Rectal smooth muscle tissue (tissue), 1 donor: ENCODE measurements at regions not wholly inside any gene's neighbourhood (a gene's known extent, or its start where the extent isn't known, plus 50 kb on each side); places are given as distances from the start of the nearest gene placed in this dataset.

Source experiments
- H3K27ac ChIP-seq: one replicate; pipeline ENCODE4 v1.7.0; 2013; ENCODE audit warnings: low read depth, low read length, inconsistent platforms
- H3K27me3 ChIP-seq: one replicate; pipeline ENCODE4 v1.7.0; 2013; ENCODE audit warnings: low read length; ENCODE audit not compliant: control insufficient read depth, insufficient read depth
- H3K36me3 ChIP-seq: one replicate; pipeline ENCODE4 v1.7.0; 2013; ENCODE audit warnings: low read length; ENCODE audit not compliant: control insufficient read depth, insufficient read depth
- H3K4me1 ChIP-seq: one replicate; pipeline ENCODE4 v1.7.0; 2013; ENCODE audit warnings: low read length; ENCODE audit not compliant: control insufficient read depth, insufficient read depth
- H3K4me3 ChIP-seq: one replicate; pipeline ENCODE4 v1.7.0; 2013; ENCODE audit warnings: low read length
- H3K9ac ChIP-seq: one replicate; pipeline ENCODE4 v1.7.0; 2013; ENCODE audit warnings: low read length

DNA sequence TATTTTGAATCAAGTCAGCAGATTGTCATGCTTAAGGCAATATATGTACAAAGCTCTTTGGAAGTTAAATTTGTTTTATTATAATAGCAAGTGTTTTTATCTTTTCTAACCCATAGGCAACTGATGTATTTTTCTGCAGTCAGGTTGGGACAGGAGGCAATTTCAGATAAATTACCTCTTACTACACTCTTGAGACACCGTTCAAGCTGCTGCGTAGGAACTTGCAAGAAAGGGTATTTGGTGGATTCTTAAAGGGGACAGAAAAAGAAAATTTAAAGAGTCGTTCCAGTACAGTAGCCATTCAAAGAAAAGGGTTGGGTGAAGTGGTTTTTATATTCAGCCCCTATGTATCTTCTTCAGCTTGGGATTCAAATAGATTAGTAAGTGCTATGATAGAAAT, 112.4 kb upstream of the APC start:
- H3K4me3 ChIP-seq = no peak overlapping the region
- no peak overlapping the region for H3K9ac ChIP-seq
- peaks cover 1% of the 10 kb centered on the region for H3K27me3 ChIP-seq
- H3K36me3 ChIP-seq = no peaks in the 10 kb centered on the region
- no peak overlapping the region for H3K27ac ChIP-seq
- peaks cover 3% of the 10 kb centered on the region for H3K4me1 ChIP-seq

DNA sequence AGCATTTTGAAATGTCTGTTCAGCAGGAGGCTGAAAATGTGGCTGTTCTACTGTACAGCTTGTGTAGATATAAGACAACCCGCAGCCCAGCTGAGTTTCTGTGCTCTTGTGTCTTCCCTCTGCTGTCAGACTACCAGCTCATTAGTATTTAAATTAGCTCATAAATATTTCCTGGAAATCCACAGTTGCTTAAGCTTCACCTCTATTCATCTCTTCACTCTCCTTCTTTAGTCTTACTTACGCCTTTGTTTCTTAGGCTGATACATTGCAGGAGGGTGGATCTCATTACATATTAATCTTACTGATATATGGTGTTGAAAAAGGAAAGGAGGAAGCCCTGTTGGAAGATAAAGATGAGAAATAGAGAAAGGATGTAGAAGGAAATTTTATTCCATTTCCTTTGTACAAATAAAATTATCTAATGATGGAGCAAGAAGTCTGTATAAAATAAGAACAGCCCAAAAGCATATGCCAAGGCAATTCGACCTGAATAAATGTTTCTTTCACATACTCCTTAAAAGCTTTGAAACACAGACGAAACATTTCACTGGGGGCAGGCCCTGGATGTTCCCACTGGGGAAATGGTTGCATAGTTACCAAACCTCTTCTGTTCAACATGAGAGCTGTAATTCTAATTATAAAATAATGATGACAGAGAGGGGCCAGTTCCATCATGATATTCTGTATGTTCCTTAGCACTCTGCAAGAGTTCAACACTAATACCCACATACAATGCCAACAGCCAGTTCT, 111.8 kb upstream of the APC start:
- no peak overlapping the region for H3K4me3 ChIP-seq
- H3K27me3 ChIP-seq = peaks cover 1% of the 10 kb centered on the region
- H3K9ac ChIP-seq = no peak overlapping the region
- peaks cover 3% of the 10 kb centered on the region for H3K4me1 ChIP-seq
- no peak overlapping the region for H3K27ac ChIP-seq
- H3K36me3 ChIP-seq = no peaks in the 10 kb centered on the region

DNA sequence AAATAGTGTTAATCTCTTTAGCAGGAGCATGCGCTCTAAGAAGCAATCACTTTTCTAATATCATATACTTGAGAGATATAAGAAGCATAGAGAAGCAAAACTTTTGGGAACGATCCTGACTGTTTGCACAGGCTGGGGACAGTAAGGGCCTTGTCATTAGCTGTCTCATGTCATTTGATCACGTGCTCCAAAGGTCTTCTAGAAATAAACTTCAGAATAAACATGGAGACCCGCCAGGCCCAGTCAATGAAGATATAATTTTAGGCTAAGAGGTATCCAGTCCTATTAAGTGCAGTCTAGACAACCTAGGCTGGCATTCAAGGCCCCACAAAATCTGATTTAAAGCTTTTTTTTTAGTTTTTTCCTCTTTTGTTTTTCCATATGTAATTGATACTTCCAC, 111.0 kb upstream of the APC start:
- Histone ChIP-seq H3K9ac (no peak overlapping the region), H3K27ac (no peak overlapping the region), H3K27me3 (peaks cover 1% of the 10 kb centered on the region), H3K4me3 (no peak overlapping the region), H3K4me1 (peaks cover 3% of the 10 kb centered on the region), H3K36me3 (no peaks in the 10 kb centered on the region)

GRCh38 chr5:112628214-112628980, 109.3 kb upstream of the APC start:
- no peak overlapping the region for H3K4me3 ChIP-seq
- peaks cover 1% of the 10 kb centered on the region for H3K27me3 ChIP-seq
- H3K27ac ChIP-seq = no peak overlapping the region
- H3K4me1 ChIP-seq = peaks cover 3% of the 10 kb centered on the region
- H3K9ac ChIP-seq = no peak overlapping the region
- H3K36me3 ChIP-seq = no peaks in the 10 kb centered on the region

DNA sequence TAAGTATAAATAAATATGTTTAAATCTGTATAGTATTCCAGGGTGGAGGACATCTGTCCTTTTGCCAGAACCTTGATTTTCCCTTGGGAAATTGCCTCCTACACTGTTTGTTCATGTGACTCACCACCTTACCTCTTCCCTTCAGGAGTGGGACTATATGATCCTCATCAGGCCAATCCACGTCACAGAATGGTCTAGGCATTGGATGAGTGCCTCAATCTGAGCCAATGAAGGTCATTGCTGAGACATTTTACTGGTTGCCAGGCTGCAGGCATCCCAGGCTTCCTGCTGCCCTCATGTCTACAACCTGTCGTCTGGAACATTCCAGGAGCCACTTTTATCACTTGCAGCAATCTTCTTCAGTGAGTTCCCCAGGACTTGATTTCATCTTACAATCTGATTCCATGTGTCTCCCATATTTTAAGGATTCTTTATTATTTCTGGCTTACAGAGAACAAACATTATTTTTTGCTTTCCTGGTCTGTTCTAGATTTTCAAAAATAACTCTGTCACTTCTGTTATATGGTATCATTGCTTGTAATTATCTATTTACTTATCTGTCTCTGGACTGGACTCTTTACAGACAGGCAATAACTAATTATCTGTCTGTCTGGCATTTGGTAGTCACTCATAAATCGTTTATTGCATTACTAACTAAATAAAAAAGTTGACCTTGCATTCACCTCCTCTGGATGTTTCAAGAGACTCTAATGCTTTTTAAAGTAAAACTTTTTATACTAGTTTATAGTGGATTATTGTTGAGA, 107.3 kb upstream of the APC start:
- Histone ChIP-seq H3K9ac (no peak overlapping the region), H3K27ac (no peak overlapping the region), H3K4me1 (peaks cover 3% of the 10 kb centered on the region), H3K4me3 (no peak overlapping the region), H3K36me3 (no peaks in the 10 kb centered on the region), H3K27me3 (peaks cover 1% of the 10 kb centered on the region)

- Histone ChIP-seq H3K27ac (no peak overlapping the region), H3K36me3 (no peaks in the 10 kb centered on the region), H3K27me3 (no peaks in the 10 kb centered on the region), H3K4me3 (no peak overlapping the region), H3K9ac (no peak overlapping the region), H3K4me1 (no peaks in the 10 kb centered on the region)
Measured at GRCh38 chr5:112634166-112634565, 103.5 kb upstream of the APC start.

- Histone ChIP-seq H3K27me3 (no peaks in the 10 kb centered on the region), H3K9ac (no peak overlapping the region), H3K27ac (no peak overlapping the region), H3K4me3 (no peak overlapping the region), H3K36me3 (no peaks in the 10 kb centered on the region), H3K4me1 (no peaks in the 10 kb centered on the region)
Measured at GRCh38 chr5:112634796-112635195, 102.9 kb upstream of the APC start.

GRCh38 chr5:112635276-112635675, 102.4 kb upstream of the APC start:
- no peak overlapping the region for H3K27ac ChIP-seq
- no peaks in the 10 kb centered on the region for H3K27me3 ChIP-seq

GRCh38 chr5:112635771-112636731, 101.6 kb upstream of the APC start:
- Histone ChIP-seq H3K36me3 (no peaks in the 10 kb centered on the region), H3K4me3 (no peak overlapping the region), H3K27ac (no peak overlapping the region), H3K4me1 (no peaks in the 10 kb centered on the region), H3K27me3 (no peaks in the 10 kb centered on the region), H3K9ac (no peak overlapping the region)

More at GRCh38 chr5:112635276-112635675, 102.4 kb upstream of the APC start:
- H3K36me3 ChIP-seq = no peaks in the 10 kb centered on the region
- H3K9ac ChIP-seq = no peak overlapping the region
- H3K4me3 ChIP-seq = no peak overlapping the region
- no peaks in the 10 kb centered on the region for H3K4me1 ChIP-seq

- no peaks in the 10 kb centered on the region for H3K4me1 ChIP-seq
- H3K4me3 ChIP-seq = no peak overlapping the region
- no peak overlapping the region for H3K27ac ChIP-seq
- no peak overlapping the region for H3K9ac ChIP-seq
- no peaks in the 10 kb centered on the region for H3K27me3 ChIP-seq
- no peaks in the 10 kb centered on the region for H3K36me3 ChIP-seq
Measured at GRCh38 chr5:112636751-112637150, 100.9 kb upstream of the APC start.

GRCh38 chr5:112637343-112637742, 100.3 kb upstream of the APC start:
- no peak overlapping the region for H3K27ac ChIP-seq
- H3K27me3 ChIP-seq = no peaks in the 10 kb centered on the region
- no peak overlapping the region for H3K4me3 ChIP-seq
- no peaks in the 10 kb centered on the region for H3K36me3 ChIP-seq
- H3K9ac ChIP-seq = no peak overlapping the region
- no peaks in the 10 kb centered on the region for H3K4me1 ChIP-seq
